Right atrium auricular region (tissue), 2 donors: ENCODE measurements at regions not wholly inside any gene's neighbourhood (a gene's known extent, or its start where the extent isn't known, plus 50 kb on each side); places are given as distances from the start of the nearest gene placed in this dataset.

Source experiments
- DNase-seq: peaks from one replicate; pipeline ENCODE4 v3.0.0-alpha.2; 2019; ENCODE audit warnings: low spot score
- H3K27ac ChIP-seq, 2 donors: fragments of 200-600 bp; sonication (generic); 1 replicate in 1 of 2; 2 replicates in 1 of 2; pipeline ENCODE4 v1.5.1; 2016 to 2019
- H3K27me3 ChIP-seq, 2 donors: fragments of 200-600 bp; sonication (generic); one replicate each; pipeline versions ENCODE4 v1.5.1 to v1.6.0; 2017 to 2019
- H3K36me3 ChIP-seq: fragments of 200-600 bp; sonication (generic); one replicate; pipeline ENCODE4 v1.5.1; 2016
- H3K4me1 ChIP-seq, 2 donors: fragments of 200-600 bp; sonication (generic); one replicate each; pipeline versions ENCODE4 v1.5.1 to v1.6.0; 2017 to 2019
- H3K4me3 ChIP-seq, 2 donors: fragments of 200-600 bp; sonication (generic); 1 replicate in 1 of 2; 2 replicates in 1 of 2; pipeline ENCODE4 v1.5.1; 2017 to 2019; ENCODE audit warnings: mild to moderate bottlenecking in 1 of 2, moderate library complexity in 1 of 2
- H3K9me3 ChIP-seq, 2 donors: fragments of 200-600 bp; sonication (generic); one replicate each; pipeline ENCODE4 v1.5.1; 2019
- TF ChIP-seq, protein P1 (sequence below), 2 donors: fragments of 200-600 bp; sonication (generic); IDR thresholded peaks; one replicate each; pipeline ENCODE4 v1.5.1; 2019; ENCODE audit warnings: antibody characterized with exemption in 2 of 2

DNA sequence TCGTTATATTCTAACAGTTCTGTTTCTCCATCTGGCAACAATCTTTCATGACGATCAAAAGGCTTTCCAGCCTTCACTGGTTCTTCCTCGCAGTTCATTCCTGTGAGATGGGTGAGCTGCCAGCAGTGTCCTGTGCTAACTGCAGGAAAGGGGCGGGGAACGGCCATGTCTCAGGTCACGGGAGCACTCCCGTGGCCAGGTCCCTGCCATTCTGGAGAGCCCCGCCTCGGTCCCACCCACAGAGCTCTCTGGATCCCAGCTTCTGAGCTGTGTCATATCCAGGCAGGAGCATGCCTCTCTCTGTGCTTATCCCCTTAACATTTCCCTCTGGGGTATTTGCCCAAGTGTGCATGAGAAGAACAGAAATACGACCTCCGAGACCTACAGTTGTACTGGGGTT lies 297.8 kb upstream of the IRX2 start:
- no peaks in the 10 kb centered on the region for H3K4me1 ChIP-seq
- no peak overlapping the region for H3K4me3 ChIP-seq
- H3K27ac ChIP-seq = no peak overlapping the region
- TF ChIP-seq, protein P1, sequence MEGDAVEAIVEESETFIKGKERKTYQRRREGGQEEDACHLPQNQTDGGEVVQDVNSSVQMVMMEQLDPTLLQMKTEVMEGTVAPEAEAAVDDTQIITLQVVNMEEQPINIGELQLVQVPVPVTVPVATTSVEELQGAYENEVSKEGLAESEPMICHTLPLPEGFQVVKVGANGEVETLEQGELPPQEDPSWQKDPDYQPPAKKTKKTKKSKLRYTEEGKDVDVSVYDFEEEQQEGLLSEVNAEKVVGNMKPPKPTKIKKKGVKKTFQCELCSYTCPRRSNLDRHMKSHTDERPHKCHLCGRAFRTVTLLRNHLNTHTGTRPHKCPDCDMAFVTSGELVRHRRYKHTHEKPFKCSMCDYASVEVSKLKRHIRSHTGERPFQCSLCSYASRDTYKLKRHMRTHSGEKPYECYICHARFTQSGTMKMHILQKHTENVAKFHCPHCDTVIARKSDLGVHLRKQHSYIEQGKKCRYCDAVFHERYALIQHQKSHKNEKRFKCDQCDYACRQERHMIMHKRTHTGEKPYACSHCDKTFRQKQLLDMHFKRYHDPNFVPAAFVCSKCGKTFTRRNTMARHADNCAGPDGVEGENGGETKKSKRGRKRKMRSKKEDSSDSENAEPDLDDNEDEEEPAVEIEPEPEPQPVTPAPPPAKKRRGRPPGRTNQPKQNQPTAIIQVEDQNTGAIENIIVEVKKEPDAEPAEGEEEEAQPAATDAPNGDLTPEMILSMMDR (IDR thresholded peaks at IDR 0.05) = no peak
- no peaks in the 10 kb centered on the region for H3K9me3 ChIP-seq
- H3K27me3 ChIP-seq = no peaks in the 10 kb centered on the region
- H3K36me3 ChIP-seq = no peaks in the 10 kb centered on the region
- no peak for DNase-seq

DNA sequence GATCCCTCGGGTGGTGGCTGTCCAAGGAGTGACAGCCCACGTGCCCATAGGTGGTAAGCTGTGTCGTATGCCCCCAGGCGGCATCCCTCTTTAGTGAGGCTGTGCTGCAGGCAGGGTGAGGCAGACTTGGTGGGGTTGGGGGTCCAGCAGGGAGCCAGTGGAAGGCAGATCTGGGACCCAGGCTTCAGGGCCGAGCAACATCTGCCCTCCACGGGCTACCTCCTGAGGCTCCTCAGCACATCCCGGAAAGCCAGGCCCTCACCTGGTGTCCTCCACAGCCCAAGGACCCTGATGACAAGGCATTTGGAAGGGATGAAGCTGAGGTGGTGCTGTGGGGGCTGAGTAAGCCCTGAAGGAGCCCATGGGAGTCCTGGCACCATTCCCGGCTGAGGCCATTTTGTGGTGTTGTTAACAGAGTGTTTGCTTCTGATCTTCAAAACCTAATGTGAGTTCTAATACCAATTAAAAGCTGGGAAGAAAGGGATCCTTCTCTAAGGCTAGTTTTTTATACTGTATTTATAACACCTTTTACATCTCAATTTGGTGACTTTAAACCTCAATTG lies 295.8 kb upstream of the IRX2 start:
- DNase-seq = no peak

DNA sequence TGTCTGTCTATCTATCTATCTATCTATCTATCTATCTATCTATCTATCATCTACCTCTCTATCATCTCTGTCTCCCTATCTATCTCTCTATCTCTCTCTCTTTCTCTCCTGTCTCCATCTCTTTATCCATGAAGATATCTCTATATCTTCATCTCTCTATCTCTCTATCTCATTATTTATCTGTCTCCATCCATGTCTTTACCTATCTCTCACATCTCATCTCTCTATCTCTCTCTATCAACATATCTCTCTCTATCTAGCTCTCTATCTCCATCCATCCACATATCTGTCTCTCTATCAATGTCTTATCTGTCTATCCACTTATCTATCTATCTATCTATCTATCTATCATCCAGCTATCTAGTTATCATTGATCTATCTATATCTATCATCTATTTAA lies 292.1 kb upstream of the IRX2 start:
- TF ChIP-seq, protein P1 (IDR thresholded peaks at IDR 0.05) = no peak
- H3K27me3 ChIP-seq = no peaks in the 10 kb centered on the region
- no peaks in the 10 kb centered on the region for H3K4me1 ChIP-seq

More for the DNA sequence above, 295.8 kb upstream of the IRX2 start:
- H3K4me1 ChIP-seq = no peaks in the 10 kb centered on the region
- H3K4me3 ChIP-seq = no peak overlapping the region
- H3K27ac ChIP-seq = no peak overlapping the region
- TF ChIP-seq, protein P1 (IDR thresholded peaks at IDR 0.05) = no peak
- no peaks in the 10 kb centered on the region for H3K9me3 ChIP-seq
- no peaks in the 10 kb centered on the region for H3K36me3 ChIP-seq
- no peaks in the 10 kb centered on the region for H3K27me3 ChIP-seq

DNA sequence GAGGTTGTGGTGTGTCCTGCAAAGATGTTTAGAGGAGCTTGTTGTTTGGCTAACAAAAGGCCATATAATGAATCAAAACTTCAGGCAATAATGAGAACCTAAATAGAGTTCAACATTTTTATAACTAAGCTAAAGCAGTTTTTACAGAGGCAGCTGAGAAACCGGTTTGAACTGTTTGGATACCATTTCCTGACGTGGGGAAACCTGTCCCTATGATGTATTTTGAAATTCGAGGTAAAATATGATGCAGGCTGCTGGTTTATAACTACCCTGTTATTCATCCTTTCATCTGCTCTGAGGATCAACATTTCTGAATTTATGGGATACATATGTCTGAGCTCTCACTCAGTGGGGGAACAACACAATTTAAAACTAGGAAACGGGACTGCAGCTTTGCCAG lies 289.5 kb upstream of the IRX2 start:
- Histone ChIP-seq H3K36me3 (no peaks in the 10 kb centered on the region), H3K27ac (no peak overlapping the region), H3K4me1 (no peaks in the 10 kb centered on the region)

More for the DNA sequence above, 292.1 kb upstream of the IRX2 start:
- H3K36me3 ChIP-seq = no peaks in the 10 kb centered on the region
- H3K9me3 ChIP-seq = no peaks in the 10 kb centered on the region
- no peak overlapping the region for H3K4me3 ChIP-seq
- DNase-seq = no peak
- no peak overlapping the region for H3K27ac ChIP-seq

DNA sequence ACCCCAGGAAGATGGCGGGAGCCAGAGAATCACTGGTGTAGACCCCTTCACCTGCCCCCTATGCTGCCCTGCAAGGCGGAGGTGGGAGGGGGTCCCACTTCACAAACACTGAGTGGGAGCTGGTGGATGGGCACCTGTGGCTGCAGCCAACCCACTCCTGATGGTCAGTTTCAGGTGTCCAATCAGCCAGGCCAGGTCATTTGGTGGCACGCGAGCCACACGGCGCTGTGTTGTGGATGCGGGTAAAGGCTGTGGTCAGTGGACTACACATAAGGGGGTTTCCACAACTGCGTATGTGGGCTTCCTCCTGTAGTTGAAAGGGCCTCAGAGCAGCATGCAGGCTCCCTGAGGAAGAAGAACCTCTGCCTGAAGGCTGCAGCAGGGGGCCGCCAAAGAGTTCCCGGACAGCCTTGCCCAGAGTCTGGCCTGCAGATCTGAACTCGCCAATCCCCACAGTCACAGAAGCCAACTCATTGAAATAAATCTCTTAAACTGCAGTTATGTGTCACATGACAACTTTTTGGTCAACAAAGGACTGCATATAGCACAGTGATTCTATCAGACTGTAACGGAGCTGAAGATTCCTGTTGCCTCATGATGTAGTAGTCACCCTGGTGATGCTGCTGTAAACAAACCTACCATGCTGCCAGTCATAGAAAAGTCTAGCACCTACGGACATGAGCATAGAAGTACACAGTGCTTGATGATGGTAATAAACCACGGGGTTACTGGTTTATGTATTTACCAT lies 284.7 kb upstream of the IRX2 start:
- Histone ChIP-seq H3K9me3 (peaks cover 0 to 3% of the 10 kb centered on the region in 2 donors), H3K27ac (no peak overlapping the region), H3K4me3 (no peak overlapping the region), H3K36me3 (no peaks in the 10 kb centered on the region), H3K27me3 (no peaks in the 10 kb centered on the region), H3K4me1 (no peaks in the 10 kb centered on the region)
- peak; percentile 40 for DNase-seq
- TF ChIP-seq, protein P1 (IDR thresholded peaks at IDR 0.05) = no peak

More for the DNA sequence above, 289.5 kb upstream of the IRX2 start:
- DNase-seq = no peak
- TF ChIP-seq, protein P1 (IDR thresholded peaks at IDR 0.05) = no peak
- Histone ChIP-seq H3K4me3 (no peak overlapping the region), H3K9me3 (peaks cover 0 to 3% of the 10 kb centered on the region in 2 donors), H3K27me3 (no peaks in the 10 kb centered on the region)
